Cardiac fibroblast (primary cell): ENCODE measurements at regions not wholly inside any gene's neighbourhood (a gene's known extent, or its start where the extent isn't known, plus 50 kb on each side); places are given as distances from the start of the nearest gene placed in this dataset.

Experiments used
- DNase-seq, 2 donors: peaks; one replicate each; pipeline versions ENCODE4 v3.0.0 to v3.0.0-alpha.2; 2010; ENCODE audit warnings: low read depth in 2 of 2
- H3K4me3 ChIP-seq, 2 donors: replicated peaks in 1 of 2; 1 replicate in 1 of 2; 2 replicates in 1 of 2; pipeline ENCODE4 v1.5.1; 2011; ENCODE audit warnings: low read depth in 2 of 2, low read length in 2 of 2, mild to moderate bottlenecking in 2 of 2, moderate library complexity in 1 of 2
- TF ChIP-seq, protein P1 (sequence below): IDR thresholded peaks from one replicate; pipeline ENCODE4 v1.5.1; 2011; ENCODE audit warnings: low read depth, mild to moderate bottlenecking, low read length, inconsistent platforms

GRCh38 chr1:38347446-38348175 is 301.0 kb upstream of the POU3F1 start:
- no peak overlapping the region for H3K4me3 ChIP-seq
- TF ChIP-seq, protein P1, sequence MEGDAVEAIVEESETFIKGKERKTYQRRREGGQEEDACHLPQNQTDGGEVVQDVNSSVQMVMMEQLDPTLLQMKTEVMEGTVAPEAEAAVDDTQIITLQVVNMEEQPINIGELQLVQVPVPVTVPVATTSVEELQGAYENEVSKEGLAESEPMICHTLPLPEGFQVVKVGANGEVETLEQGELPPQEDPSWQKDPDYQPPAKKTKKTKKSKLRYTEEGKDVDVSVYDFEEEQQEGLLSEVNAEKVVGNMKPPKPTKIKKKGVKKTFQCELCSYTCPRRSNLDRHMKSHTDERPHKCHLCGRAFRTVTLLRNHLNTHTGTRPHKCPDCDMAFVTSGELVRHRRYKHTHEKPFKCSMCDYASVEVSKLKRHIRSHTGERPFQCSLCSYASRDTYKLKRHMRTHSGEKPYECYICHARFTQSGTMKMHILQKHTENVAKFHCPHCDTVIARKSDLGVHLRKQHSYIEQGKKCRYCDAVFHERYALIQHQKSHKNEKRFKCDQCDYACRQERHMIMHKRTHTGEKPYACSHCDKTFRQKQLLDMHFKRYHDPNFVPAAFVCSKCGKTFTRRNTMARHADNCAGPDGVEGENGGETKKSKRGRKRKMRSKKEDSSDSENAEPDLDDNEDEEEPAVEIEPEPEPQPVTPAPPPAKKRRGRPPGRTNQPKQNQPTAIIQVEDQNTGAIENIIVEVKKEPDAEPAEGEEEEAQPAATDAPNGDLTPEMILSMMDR: no peak
- no peak for DNase-seq

DNA sequence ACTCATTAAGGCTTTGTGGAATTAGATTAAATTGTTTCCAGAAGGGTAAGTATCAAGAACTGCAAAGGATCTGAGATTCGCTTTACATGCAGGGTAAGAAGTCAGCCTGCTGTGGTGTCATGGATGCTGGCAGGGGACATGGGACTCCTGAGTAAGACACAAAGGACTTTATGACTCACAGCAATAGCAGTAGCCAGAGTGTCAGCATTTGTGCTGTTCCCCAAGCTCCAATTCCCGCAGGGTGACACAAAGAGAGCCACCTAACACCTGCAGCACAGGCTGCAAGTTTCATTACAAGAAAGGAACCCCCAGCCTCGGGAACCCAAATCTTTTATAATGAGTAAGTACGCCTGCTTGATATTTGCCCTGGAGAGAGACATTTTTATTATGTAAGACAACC is 298.1 kb upstream of the POU3F1 start:
- TF ChIP-seq, protein P1: no peak
- no peak for DNase-seq
- no peak overlapping the region for H3K4me3 ChIP-seq

- DNase-seq: no peak
- H3K4me3 ChIP-seq: no peak overlapping the region
- TF ChIP-seq, protein P1: no peak
These were observed 295.1 kb upstream of the POU3F1 start for GRCh38 chr1:38341694-38342093.

GRCh38 chr1:38340409-38340808 is 293.8 kb upstream of the POU3F1 start:
- no peak overlapping the region for H3K4me3 ChIP-seq
- TF ChIP-seq, protein P1: no peak
- no peak for DNase-seq

- TF ChIP-seq, protein P1: no peak
- no peak overlapping the region for H3K4me3 ChIP-seq
- DNase-seq: no peak
These were observed 291.1 kb upstream of the POU3F1 start for GRCh38 chr1:38337711-38338110.

DNA sequence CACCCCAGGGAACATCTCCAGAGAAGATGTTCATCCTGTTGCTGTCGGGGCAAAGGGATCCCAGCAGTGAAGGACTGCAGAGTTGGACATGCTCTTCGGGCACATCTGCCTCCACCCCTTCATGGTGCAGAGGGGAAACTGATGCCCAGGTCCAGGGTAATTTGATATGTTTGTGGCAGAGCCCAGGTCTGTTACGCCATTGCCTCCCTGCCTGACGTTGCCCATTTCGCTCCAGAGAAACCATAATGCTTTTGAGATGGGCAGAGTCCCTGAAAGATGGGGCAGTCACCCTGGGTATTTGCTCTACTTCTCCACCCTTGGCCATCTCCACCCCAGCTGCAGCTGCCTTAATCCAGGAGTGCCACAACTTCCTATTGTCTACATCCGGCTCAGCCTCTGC is 290.4 kb upstream of the POU3F1 start:
- no peak overlapping the region for H3K4me3 ChIP-seq
- TF ChIP-seq, protein P1: no peak
- no peak for DNase-seq
